Glutamatergic neuron (in vitro differentiated cells): ENCODE measurements at regions not wholly inside any gene's neighbourhood (a gene's known extent, or its start where the extent isn't known, plus 50 kb on each side); places are given as distances from the start of the nearest gene placed in this dataset.
"Not testable (repeated sequence)": the region's sequence is repeated elsewhere in the genome, so short reads cannot be mapped to it uniquely, and the experiment has no call there.

ENCODE experiments used
- DNase-seq: peaks from one replicate; pipeline ENCODE4 v3.0.0; 2022
- H3K27ac Mint-ChIP-seq: one replicate; pipeline ENCODE4 v1.8.0; 2020; ENCODE audit warnings: mild to moderate bottlenecking, mixed read lengths, inconsistent platforms; ENCODE audit not compliant: unreplicated experiment
- H3K27me3 Mint-ChIP-seq: one replicate; pipeline ENCODE4 v1.8.0; 2020; ENCODE audit warnings: mild to moderate bottlenecking, moderate library complexity, mixed read lengths, inconsistent platforms; ENCODE audit not compliant: unreplicated experiment
- H3K36me3 Mint-ChIP-seq: one replicate; pipeline ENCODE4 v1.8.0; 2020; ENCODE audit warnings: mild to moderate bottlenecking, mixed read lengths, inconsistent platforms; ENCODE audit not compliant: unreplicated experiment
- H3K4me1 Mint-ChIP-seq: one replicate; pipeline ENCODE4 v1.8.0; 2020; ENCODE audit warnings: mild to moderate bottlenecking, low read depth, mixed read lengths, inconsistent platforms; ENCODE audit not compliant: unreplicated experiment
- H3K4me3 Mint-ChIP-seq: one replicate; pipeline ENCODE4 v1.8.0; 2020; ENCODE audit warnings: mild to moderate bottlenecking, mixed read lengths, inconsistent platforms; ENCODE audit not compliant: unreplicated experiment
- H3K9me3 Mint-ChIP-seq: one replicate; pipeline ENCODE4 v1.8.0; 2020; ENCODE audit warnings: mild to moderate bottlenecking, moderate library complexity, mixed read lengths, inconsistent platforms; ENCODE audit not compliant: unreplicated experiment
- TF ChIP-seq, protein P1 (sequence below): fragments of 200-600 bp; sonication (generic); IDR thresholded peaks from one replicate; pipeline ENCODE4 v1.5.0; 2021; ENCODE audit not compliant: partially characterized antibody, unreplicated experiment

- H3K36me3 Mint-ChIP-seq, result peaks cover 2% of the 10 kb centered on the region
- TF ChIP-seq, protein P1, sequence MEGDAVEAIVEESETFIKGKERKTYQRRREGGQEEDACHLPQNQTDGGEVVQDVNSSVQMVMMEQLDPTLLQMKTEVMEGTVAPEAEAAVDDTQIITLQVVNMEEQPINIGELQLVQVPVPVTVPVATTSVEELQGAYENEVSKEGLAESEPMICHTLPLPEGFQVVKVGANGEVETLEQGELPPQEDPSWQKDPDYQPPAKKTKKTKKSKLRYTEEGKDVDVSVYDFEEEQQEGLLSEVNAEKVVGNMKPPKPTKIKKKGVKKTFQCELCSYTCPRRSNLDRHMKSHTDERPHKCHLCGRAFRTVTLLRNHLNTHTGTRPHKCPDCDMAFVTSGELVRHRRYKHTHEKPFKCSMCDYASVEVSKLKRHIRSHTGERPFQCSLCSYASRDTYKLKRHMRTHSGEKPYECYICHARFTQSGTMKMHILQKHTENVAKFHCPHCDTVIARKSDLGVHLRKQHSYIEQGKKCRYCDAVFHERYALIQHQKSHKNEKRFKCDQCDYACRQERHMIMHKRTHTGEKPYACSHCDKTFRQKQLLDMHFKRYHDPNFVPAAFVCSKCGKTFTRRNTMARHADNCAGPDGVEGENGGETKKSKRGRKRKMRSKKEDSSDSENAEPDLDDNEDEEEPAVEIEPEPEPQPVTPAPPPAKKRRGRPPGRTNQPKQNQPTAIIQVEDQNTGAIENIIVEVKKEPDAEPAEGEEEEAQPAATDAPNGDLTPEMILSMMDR, result no peak
- peak overlapping the region; percentile 79 for H3K4me3 Mint-ChIP-seq
- peak overlapping the region; percentile 96 for H3K27ac Mint-ChIP-seq
- peaks cover 4% of the 10 kb centered on the region for H3K9me3 Mint-ChIP-seq
- DNase-seq, result peak; percentile 19
- H3K27me3 Mint-ChIP-seq, result peaks cover 5% of the 10 kb centered on the region
- peaks cover 37% of the 10 kb centered on the region for H3K4me1 Mint-ChIP-seq
These were observed 445.7 kb downstream of the AASDHPPT start for GRCh38 chr11:106523171-106523570.

DNA sequence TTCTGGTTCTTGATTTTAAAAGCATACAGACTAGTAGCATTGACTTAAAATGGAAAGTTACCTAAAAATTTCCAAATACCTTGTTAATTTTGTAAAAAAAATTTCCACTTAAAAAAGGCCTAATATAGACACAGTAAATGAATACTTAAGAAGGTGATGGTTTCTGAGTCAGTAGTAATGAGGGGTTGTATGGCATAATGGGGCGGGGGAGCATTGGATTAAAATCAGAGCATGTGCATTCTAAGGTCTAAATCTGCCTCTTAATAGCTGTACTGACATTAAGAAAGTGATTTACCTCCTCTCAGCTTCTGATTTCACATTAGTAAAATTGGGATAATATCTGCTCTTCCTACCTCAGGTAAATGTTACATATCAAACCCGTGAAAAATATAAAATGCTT lies 446.5 kb downstream of the AASDHPPT start:
- Mint-ChIP-seq H3K4me3 (peak overlapping the region; percentile 61), H3K27ac (peak overlapping the region; percentile 72), H3K27me3 (peaks cover 5% of the 10 kb centered on the region), H3K4me1 (peaks cover 37% of the 10 kb centered on the region), H3K9me3 (peaks cover 4% of the 10 kb centered on the region), H3K36me3 (peaks cover 5% of the 10 kb centered on the region)
- DNase-seq, result no peak
- TF ChIP-seq, protein P1, result no peak

DNA sequence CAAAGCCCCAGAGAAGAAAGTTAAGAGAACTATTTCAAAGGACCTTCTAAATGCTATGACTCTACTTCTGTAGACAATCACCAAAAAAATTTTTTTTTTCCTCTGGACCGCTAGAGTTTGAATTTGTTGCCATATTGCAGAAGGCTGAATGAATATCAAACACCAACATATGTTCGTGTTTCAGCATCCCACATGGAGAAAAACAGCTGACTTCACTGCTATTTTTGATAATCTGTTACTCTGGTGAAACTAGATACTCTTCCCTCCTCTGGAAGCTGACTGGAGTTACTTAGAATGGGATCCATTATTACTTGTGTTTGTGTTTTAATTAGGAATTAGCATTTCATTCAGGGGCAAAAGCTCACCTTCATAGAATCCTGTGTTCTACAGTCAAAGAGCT lies 447.0 kb downstream of the AASDHPPT start:
- Mint-ChIP-seq H3K9me3 (peaks cover 4% of the 10 kb centered on the region), H3K27ac (peak overlapping the region; percentile 72), H3K4me1 (peaks cover 37% of the 10 kb centered on the region), H3K27me3 (peaks cover 5% of the 10 kb centered on the region), H3K4me3 (peak overlapping the region; percentile 61), H3K36me3 (peaks cover 5% of the 10 kb centered on the region)
- TF ChIP-seq, protein P1, result no peak
- DNase-seq, result no peak

DNA sequence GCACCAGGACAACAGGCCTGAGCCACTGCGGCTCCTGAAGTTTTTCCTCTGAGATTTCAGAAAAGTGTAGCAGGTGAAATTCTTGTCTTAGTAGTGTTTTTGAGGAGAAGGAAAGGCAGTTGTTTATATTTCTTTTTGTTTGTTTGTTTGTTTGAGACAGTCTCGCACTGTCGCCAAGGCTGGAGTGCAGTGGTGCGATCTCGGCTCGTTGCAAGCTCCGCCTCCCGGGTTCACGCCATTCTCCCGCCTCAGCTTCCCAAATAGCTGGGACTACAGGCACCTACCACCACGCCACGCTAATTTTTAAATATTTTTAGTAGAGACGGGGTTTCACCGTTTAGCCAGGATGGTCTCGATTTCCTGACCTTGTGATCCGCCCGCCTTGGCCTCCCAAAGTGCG lies 454.2 kb downstream of the AASDHPPT start:
- H3K4me3 Mint-ChIP-seq, H3K27me3 Mint-ChIP-seq: not testable (repeated sequence)

DNA sequence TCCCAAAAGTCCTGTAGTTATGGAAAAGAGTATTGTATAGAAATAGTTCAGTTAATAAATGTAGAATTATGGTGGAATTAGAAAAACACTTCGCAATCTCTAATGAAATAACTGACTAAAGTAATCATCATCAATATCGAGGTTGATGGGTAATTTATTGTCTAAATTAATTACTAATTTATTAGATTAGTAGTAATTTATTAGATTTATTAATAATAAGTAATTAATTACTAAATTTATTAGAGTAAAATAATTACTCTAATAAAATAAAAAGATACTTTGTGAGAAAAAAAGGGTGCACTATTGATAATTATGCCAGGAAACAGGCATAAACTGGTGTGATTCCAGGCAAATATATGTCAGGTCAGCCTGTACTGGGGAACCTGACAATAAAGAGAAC lies 455.6 kb downstream of the AASDHPPT start:
- Mint-ChIP-seq H3K4me1 (peaks cover 8% of the 10 kb centered on the region), H3K4me3 (no peak overlapping the region), H3K27ac (no peak overlapping the region), H3K27me3 (no peaks in the 10 kb centered on the region), H3K36me3 (peaks cover 4% of the 10 kb centered on the region), H3K9me3 (no peaks in the 10 kb centered on the region)
- TF ChIP-seq, protein P1, result no peak
- no peak for DNase-seq

More for the DNA sequence above, 454.2 kb downstream of the AASDHPPT start:
- not testable (repeated sequence) for H3K4me1 Mint-ChIP-seq, H3K9me3 Mint-ChIP-seq, H3K27ac Mint-ChIP-seq, H3K36me3 Mint-ChIP-seq, DNase-seq

GRCh38 chr11:106540001-106540400 lies 462.5 kb downstream of the AASDHPPT start:
- TF ChIP-seq, protein P1, result no peak
- no peak overlapping the region for H3K4me3 Mint-ChIP-seq
- H3K4me1 Mint-ChIP-seq, result no peaks in the 10 kb centered on the region
- H3K27me3 Mint-ChIP-seq, result no peaks in the 10 kb centered on the region
- no peaks in the 10 kb centered on the region for H3K9me3 Mint-ChIP-seq
- H3K27ac Mint-ChIP-seq, result no peak overlapping the region
- DNase-seq, result no peak
- H3K36me3 Mint-ChIP-seq, result no peaks in the 10 kb centered on the region
